Stomach (tissue), 8 donors: ENCODE measurements at regions not wholly inside any gene's neighbourhood (a gene's known extent, or its start where the extent isn't known, plus 50 kb on each side); places are given as distances from the start of the nearest gene placed in this dataset.

Experiments used
- DNase-seq, 2 donors: peaks; one replicate each; pipeline versions ENCODE4 v3.0.0 to v3.0.0-alpha.2; 2013 to 2019
- H3K27ac ChIP-seq, 5 donors: fragments of 200-600 bp in 4 of 5; sonication (generic) in 4 of 5; one replicate each; pipeline ENCODE4 v1.5.1; 2013 to 2019; ENCODE audit warnings: mild to moderate bottlenecking in 1 of 5, moderate library complexity in 1 of 5
- H3K27me3 ChIP-seq, 3 donors: fragments of 200-600 bp; sonication (generic); one replicate each; pipeline ENCODE4 v1.5.1; 2017 to 2019; ENCODE audit warnings: mixed run types in 1 of 3
- H3K36me3 ChIP-seq, 4 donors: fragments of 200-600 bp; sonication (generic); 1 replicate in 3 of 4; 2 replicates in 1 of 4; pipeline ENCODE4 v1.5.1; 2016 to 2019
- H3K4me1 ChIP-seq, 4 donors: fragments of 200-600 bp; sonication (generic); one replicate each; pipeline ENCODE4 v1.5.1; 2016 to 2019
- H3K4me3 ChIP-seq, 4 donors: fragments of 200-600 bp; sonication (generic) in 3 of 4; one replicate each; pipeline ENCODE4 v1.5.1; 2016 to 2019; ENCODE audit warnings: mild to moderate bottlenecking in 1 of 4
- H3K9me3 ChIP-seq, 4 donors: fragments of 200-600 bp; sonication (generic); one replicate each; pipeline ENCODE4 v1.5.1; 2016 to 2019
- CTCF ChIP-seq, 7 experiments: fragments of 450-650 bp in 4 of 7; fragments of 200-600 bp in 3 of 7; sonication (generic) in 3 of 7; IDR thresholded peaks; one replicate each; pipeline ENCODE4 v1.5.1; 2016 to 2019; ENCODE audit warnings: antibody characterized with exemption in 7 of 7, control low read depth in 2 of 7, mild to moderate bottlenecking in 1 of 7
- EP300 ChIP-seq: sonication (generic); formaldehyde crosslinking; IDR thresholded peaks from one replicate; pipeline ENCODE4 v1.6.1; 2017; ENCODE audit warnings: antibody characterized with exemption
- POLR2A ChIP-seq, 4 donors: fragments of 450-650 bp; IDR thresholded peaks; one replicate each; pipeline ENCODE4 v1.6.1; 2016; ENCODE audit warnings: antibody characterized with exemption in 4 of 4, control low read depth in 2 of 4, mild to moderate bottlenecking in 1 of 4, moderate library complexity in 1 of 4
- POLR2AphosphoS5 ChIP-seq, 3 donors: sonication (generic); formaldehyde crosslinking; IDR thresholded peaks; one replicate each; pipeline ENCODE4 v1.6.1; 2016; ENCODE audit warnings: antibody characterized with exemption in 3 of 3
- WGBS, 5 donors: extraction: QIAGEN DNeasy Blood & Tissue Kit in 3 of 5; methylation state at CpG; one replicate each; pipeline versions ENCODE4 v1.1.5 to v1.1.7; 2013 to 2018; 5-methylcytosine and 5-hydroxymethylcytosine counted together
- intact Hi-C: fragments of 100-400 bp; cut with DNase I; formaldehyde crosslinking; loops from one replicate; pipeline ENCODE4 v1.15.1; 2023; ENCODE audit warnings: low total_unique reads
- donor health status: healthy with polysubstance abuse.
- donor health status: Bipolar disorder and iron deficiency.
- donor health status: healthy.

- no peaks in the 10 kb centered on the region for H3K9me3 ChIP-seq
- WGBS, 5 donors = 31 to 49% (median 43%) methylated on average over 5 of the region's 5 CpGs
- H3K27ac ChIP-seq = no peak overlapping the region
- peak in 1 of 2 donors; percentile 21 for DNase-seq
- no peaks in the 10 kb centered on the region for H3K27me3 ChIP-seq
- H3K4me1 ChIP-seq = peaks cover 0 to 10% (median 4%) of the 10 kb centered on the region in 4 donors
- no peak overlapping the region for H3K4me3 ChIP-seq
- H3K36me3 ChIP-seq = no peaks in the 10 kb centered on the region
- no peak for TF ChIP-seq POLR2AphosphoS5 (IDR thresholded peaks at IDR 0.05)
- TF ChIP-seq POLR2A (IDR thresholded peaks at IDR 0.05) = no peak
- TF ChIP-seq CTCF (IDR thresholded peaks at IDR 0.05) = no peak
- no peak for TF ChIP-seq EP300
- intact Hi-C loops = no loop called here
Measured at GRCh38 chr13:58619396-58620113, 988.0 kb downstream of the PCDH17 start.

GRCh38 chr13:58620176-58620575 lies 988.6 kb downstream of the PCDH17 start:
- H3K27ac ChIP-seq = no peak overlapping the region
- DNase-seq = no peak
- no peaks in the 10 kb centered on the region for H3K36me3 ChIP-seq
- no peaks in the 10 kb centered on the region for H3K27me3 ChIP-seq
- H3K9me3 ChIP-seq = no peaks in the 10 kb centered on the region
- no peak overlapping the region for H3K4me3 ChIP-seq
- 62 to 72% (median 67%) methylated on average over 2 of the region's 2 CpGs for WGBS, 5 donors
- H3K4me1 ChIP-seq = peaks cover 0 to 10% (median 4%) of the 10 kb centered on the region in 4 donors
- TF ChIP-seq EP300 = no peak
- no peak for TF ChIP-seq POLR2A (IDR thresholded peaks at IDR 0.05)
- intact Hi-C loops = no loop called here

- 82 to 89% (median 86%) methylated on average over 3 of the region's 3 CpGs for WGBS, 5 donors
- no peak for DNase-seq
- TF ChIP-seq CTCF (IDR thresholded peaks at IDR 0.05) (no peak), EP300 (no peak), POLR2A (IDR thresholded peaks at IDR 0.05) (no peak), POLR2AphosphoS5 (IDR thresholded peaks at IDR 0.05) (no peak)
- intact Hi-C loops = no loop called here
- Histone ChIP-seq H3K4me3 (no peak overlapping the region), H3K9me3 (peaks cover 0 to 10% (median 2%) of the 10 kb centered on the region in 4 donors), H3K36me3 (no peaks in the 10 kb centered on the region), H3K27ac (no peak overlapping the region), H3K4me1 (no peaks in the 10 kb centered on the region), H3K27me3 (no peaks in the 10 kb centered on the region)
Measured at GRCh38 chr13:58625703-58626389, 994.3 kb downstream of the PCDH17 start.

- peaks cover 0 to 7% (median 2%) of the 10 kb centered on the region in 4 donors for H3K9me3 ChIP-seq
- whole genome bisulfite sequencing, 5 donors = 83 to 93% (median 92%) methylated on average over 1 of the region's 1 CpG
Measured at GRCh38 chr13:58630794-58631193, 999.2 kb downstream of the PCDH17 start.

More at GRCh38 chr13:58630794-58631193, 999.2 kb downstream of the PCDH17 start:
- DNase-seq = no peak
- Histone ChIP-seq H3K27ac (no peak overlapping the region), H3K36me3 (no peaks in the 10 kb centered on the region), H3K27me3 (no peaks in the 10 kb centered on the region), H3K4me3 (no peak overlapping the region), H3K4me1 (no peaks in the 10 kb centered on the region)
- TF ChIP-seq CTCF (IDR thresholded peaks at IDR 0.05) (no peak), POLR2AphosphoS5 (IDR thresholded peaks at IDR 0.05) (no peak), POLR2A (IDR thresholded peaks at IDR 0.05) (no peak)
- intact Hi-C loops = no loop called here
